Panc1 (cell line): ENCODE measurements at regions not wholly inside any gene's neighbourhood (a gene's known extent, or its start where the extent isn't known, plus 50 kb on each side); places are given as distances from the start of the nearest gene placed in this dataset.

Source experiments
- ATAC-seq: fragments of 200-7000 bp; cut with Tn5 transposase; 2 replicates; pipeline ENCODE4 v1.9.1; 2020; ENCODE audit warnings: mild to moderate bottlenecking, moderate library complexity
- BruUV-seq: library from RNA; stranded (reverse); fragments of 400-500 nt; replicated peaks from 2 replicates; lab custom pipeline; 2021; lab: Mats Ljungman, UMichigan
- CTCF ChIA-PET: fragments of 300-600 bp; sonication (Branson Sonifier 250); formaldehyde crosslinking; loops from one replicate; lab custom pipeline; 2022; ENCODE audit warnings: antibody characterized with exemption; lab: Charles Lee
- POLR2A ChIA-PET: fragments of 300-600 bp; sonication (Branson Sonifier 250); formaldehyde crosslinking; loops from one replicate; lab custom pipeline; 2022; ENCODE audit warnings: antibody characterized with exemption; lab: Charles Lee
- DNase-seq: peaks from one replicate; pipeline ENCODE4 v3.0.0-alpha.2; 2010; ENCODE audit warnings: low read depth, low spot score
- H3K27ac ChIP-seq: 2 replicates; pipeline ENCODE4 v1.5.1; 2011; ENCODE audit warnings: mild to moderate bottlenecking, low read length, inconsistent platforms
- H3K27me3 ChIP-seq: fragments of 200-500 bp; sonication (Bioruptor generic); 2 replicates; pipeline ENCODE4 v1.6.0; 2014; ENCODE audit warnings: low read length, inconsistent platforms; ENCODE audit not compliant: control insufficient read depth, insufficient read depth
- H3K36me3 ChIP-seq: fragments of 200-500 bp; sonication (Bioruptor generic); 2 replicates; pipeline ENCODE4 v1.5.1; 2014; ENCODE audit warnings: inconsistent platforms, mild to moderate bottlenecking, low read length, moderate library complexity; ENCODE audit not compliant: control insufficient read depth, insufficient read depth
- H3K4me1 ChIP-seq: 2 replicates; pipeline ENCODE4 v1.5.1; 2011; ENCODE audit warnings: inconsistent platforms, mild to moderate bottlenecking, low read length, moderate library complexity; ENCODE audit not compliant: control insufficient read depth, insufficient read depth
- H3K4me3 ChIP-seq, 2 experiments: 2 replicates each; pipeline ENCODE4 v1.5.1; 2011 to 2012; ENCODE audit warnings: low read depth in 2 of 2, low read length in 2 of 2, mild to moderate bottlenecking in 2 of 2, inconsistent platforms in 1 of 2, moderate library complexity in 1 of 2
- H3K9me3 ChIP-seq: fragments of 200-500 bp; sonication (Bioruptor generic); 2 replicates; pipeline ENCODE4 v1.5.1; 2014; ENCODE audit warnings: low read depth, mild to moderate bottlenecking, inconsistent platforms, low read length, moderate library complexity; ENCODE audit not compliant: control insufficient read depth, insufficient read depth
- POLR2AphosphoS5 ChIP-seq: IDR thresholded peaks from 2 replicates; pipeline ENCODE4 v1.6.1; 2012; ENCODE audit warnings: mild to moderate bottlenecking, low read depth, low read length, moderate library complexity
- SIN3A ChIP-seq: IDR thresholded peaks from 2 replicates; pipeline ENCODE4 v1.6.1; 2012; ENCODE audit warnings: low read depth, mild to moderate bottlenecking, low read length, moderate library complexity, borderline replicate concordance; ENCODE audit not compliant: insufficient read depth
- TCF7L2 ChIP-seq: IDR thresholded peaks from 2 replicates; pipeline ENCODE4 v1.6.1; 2011; ENCODE audit warnings: mild to moderate bottlenecking, low read depth, low read length, inconsistent platforms
- in situ Hi-C: cut with HindIII; loops from 2 replicates; pipeline ENCODE4 v1.10.0; 2016; ENCODE audit warnings: low sequenced_read_pairs, low pct_unique_long_range_greater_than_20kb
- intact Hi-C: fragments of 100-400 bp; cut with micrococcal nuclease; formaldehyde crosslinking; loops from one replicate; pipeline ENCODE4 v1.10.0; 2022; ENCODE audit not compliant: unreplicated experiment
- TF ChIP-seq, protein P1 (sequence below): fragments of 450-650 bp; IDR thresholded peaks from 2 replicates; pipeline ENCODE4 v1.5.1; 2017; ENCODE audit warnings: mild to moderate bottlenecking
- TF ChIP-seq, protein P2 (sequence below), 2 experiments: IDR thresholded peaks; 2 replicates each; pipeline ENCODE4 v1.6.1; 2011 to 2012; ENCODE audit warnings: low read depth in 2 of 2, control low read depth in 1 of 2, low read length in 1 of 2, mild to moderate bottlenecking in 1 of 2, moderate library complexity in 1 of 2; ENCODE audit not compliant: insufficient read depth in 1 of 2

DNA sequence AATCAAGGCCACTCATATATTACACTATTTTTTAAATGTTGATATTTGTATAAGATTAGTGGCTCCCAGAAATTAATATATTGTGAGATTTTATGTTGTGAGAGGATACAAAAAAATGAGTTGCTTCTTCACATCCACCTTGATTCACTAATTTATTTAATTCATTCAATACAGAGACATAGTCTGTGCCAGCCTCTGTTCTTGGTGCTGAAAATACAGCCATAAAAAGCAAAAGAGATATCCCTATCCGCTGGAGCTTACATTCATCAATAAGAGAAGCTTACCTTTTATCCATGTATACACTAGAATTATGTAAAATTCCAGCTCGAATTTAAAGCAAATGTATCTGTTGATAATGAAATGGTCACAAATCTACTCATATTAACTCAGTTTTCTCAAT is 92.2 kb upstream of the GABRG2 start:
- Histone ChIP-seq H3K4me1 (no peaks in the 10 kb centered on the region), H3K36me3 (no peaks in the 10 kb centered on the region), H3K9me3 (no peaks in the 10 kb centered on the region), H3K27me3 (no peaks in the 10 kb centered on the region), H3K4me3 (no peak overlapping the region), H3K27ac (no peak overlapping the region)
- DNase-seq (no peak), ATAC-seq (no peak)
- in situ Hi-C loops (no loop called here), intact Hi-C loops (no loop called here)
- CTCF ChIA-PET = no interaction called here
- POLR2A ChIA-PET = no interaction called here
- no TSS peak for BruUV-seq
- TF ChIP-seq TCF7L2 = no peak
- TF ChIP-seq, protein P1, sequence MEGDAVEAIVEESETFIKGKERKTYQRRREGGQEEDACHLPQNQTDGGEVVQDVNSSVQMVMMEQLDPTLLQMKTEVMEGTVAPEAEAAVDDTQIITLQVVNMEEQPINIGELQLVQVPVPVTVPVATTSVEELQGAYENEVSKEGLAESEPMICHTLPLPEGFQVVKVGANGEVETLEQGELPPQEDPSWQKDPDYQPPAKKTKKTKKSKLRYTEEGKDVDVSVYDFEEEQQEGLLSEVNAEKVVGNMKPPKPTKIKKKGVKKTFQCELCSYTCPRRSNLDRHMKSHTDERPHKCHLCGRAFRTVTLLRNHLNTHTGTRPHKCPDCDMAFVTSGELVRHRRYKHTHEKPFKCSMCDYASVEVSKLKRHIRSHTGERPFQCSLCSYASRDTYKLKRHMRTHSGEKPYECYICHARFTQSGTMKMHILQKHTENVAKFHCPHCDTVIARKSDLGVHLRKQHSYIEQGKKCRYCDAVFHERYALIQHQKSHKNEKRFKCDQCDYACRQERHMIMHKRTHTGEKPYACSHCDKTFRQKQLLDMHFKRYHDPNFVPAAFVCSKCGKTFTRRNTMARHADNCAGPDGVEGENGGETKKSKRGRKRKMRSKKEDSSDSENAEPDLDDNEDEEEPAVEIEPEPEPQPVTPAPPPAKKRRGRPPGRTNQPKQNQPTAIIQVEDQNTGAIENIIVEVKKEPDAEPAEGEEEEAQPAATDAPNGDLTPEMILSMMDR = no peak
- no peak for TF ChIP-seq SIN3A
- TF ChIP-seq, protein P2, sequence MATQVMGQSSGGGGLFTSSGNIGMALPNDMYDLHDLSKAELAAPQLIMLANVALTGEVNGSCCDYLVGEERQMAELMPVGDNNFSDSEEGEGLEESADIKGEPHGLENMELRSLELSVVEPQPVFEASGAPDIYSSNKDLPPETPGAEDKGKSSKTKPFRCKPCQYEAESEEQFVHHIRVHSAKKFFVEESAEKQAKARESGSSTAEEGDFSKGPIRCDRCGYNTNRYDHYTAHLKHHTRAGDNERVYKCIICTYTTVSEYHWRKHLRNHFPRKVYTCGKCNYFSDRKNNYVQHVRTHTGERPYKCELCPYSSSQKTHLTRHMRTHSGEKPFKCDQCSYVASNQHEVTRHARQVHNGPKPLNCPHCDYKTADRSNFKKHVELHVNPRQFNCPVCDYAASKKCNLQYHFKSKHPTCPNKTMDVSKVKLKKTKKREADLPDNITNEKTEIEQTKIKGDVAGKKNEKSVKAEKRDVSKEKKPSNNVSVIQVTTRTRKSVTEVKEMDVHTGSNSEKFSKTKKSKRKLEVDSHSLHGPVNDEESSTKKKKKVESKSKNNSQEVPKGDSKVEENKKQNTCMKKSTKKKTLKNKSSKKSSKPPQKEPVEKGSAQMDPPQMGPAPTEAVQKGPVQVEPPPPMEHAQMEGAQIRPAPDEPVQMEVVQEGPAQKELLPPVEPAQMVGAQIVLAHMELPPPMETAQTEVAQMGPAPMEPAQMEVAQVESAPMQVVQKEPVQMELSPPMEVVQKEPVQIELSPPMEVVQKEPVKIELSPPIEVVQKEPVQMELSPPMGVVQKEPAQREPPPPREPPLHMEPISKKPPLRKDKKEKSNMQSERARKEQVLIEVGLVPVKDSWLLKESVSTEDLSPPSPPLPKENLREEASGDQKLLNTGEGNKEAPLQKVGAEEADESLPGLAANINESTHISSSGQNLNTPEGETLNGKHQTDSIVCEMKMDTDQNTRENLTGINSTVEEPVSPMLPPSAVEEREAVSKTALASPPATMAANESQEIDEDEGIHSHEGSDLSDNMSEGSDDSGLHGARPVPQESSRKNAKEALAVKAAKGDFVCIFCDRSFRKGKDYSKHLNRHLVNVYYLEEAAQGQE (IDR thresholded peaks at IDR 0.05; ENCODE audit: insufficient read depth in 1 of 2, low read depth in 2 of 2, low read length in 1 of 2) = 0 out of 4 replicates have a peak, but pooled peaks of 1 of the 2 experiments have one; percentile 28

DNA sequence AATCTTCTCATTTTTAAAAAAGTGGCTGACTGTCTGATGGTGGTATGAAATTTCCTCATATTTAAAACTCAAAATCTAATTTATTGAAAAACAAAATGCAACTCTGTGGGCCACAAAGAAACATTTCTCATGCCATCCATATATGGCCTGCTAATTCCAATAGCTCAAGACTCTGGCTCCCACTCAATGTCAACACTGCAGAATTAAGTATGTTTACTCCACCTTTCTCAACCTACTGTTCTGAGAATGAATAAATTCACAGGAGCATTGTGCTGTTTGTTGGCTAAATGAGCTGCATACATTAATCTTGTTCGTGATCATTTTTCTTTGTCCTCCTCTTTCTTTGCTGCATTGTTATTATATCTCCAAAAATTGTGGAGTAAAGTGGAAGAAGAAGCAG is 79.5 kb upstream of the GABRG2 start:
- no peak overlapping the region for H3K4me3 ChIP-seq
- intact Hi-C loops (no loop called here), in situ Hi-C loops (no loop called here)
- H3K36me3 ChIP-seq = no peaks in the 10 kb centered on the region
- no peak overlapping the region for H3K27ac ChIP-seq
- POLR2A ChIA-PET = no interaction called here
- H3K27me3 ChIP-seq = no peaks in the 10 kb centered on the region
- CTCF ChIA-PET = no interaction called here
- BruUV-seq = no TSS peak
- DNase-seq = no peak
- no peak for ATAC-seq
- no peaks in the 10 kb centered on the region for H3K4me1 ChIP-seq
- H3K9me3 ChIP-seq = no peaks in the 10 kb centered on the region
- TF ChIP-seq SIN3A (no peak), TCF7L2 (no peak), POLR2AphosphoS5 (no peak)
- TF ChIP-seq, protein P1 = no peak
- TF ChIP-seq, protein P2 (IDR thresholded peaks at IDR 0.05; ENCODE audit: insufficient read depth in 1 of 2, low read depth in 2 of 2, low read length in 1 of 2) = no peak
